GM23338 (cell line): ENCODE measurements at regions not wholly inside any gene's neighbourhood (a gene's known extent, or its start where the extent isn't known, plus 50 kb on each side); places are given as distances from the start of the nearest gene placed in this dataset.

Experiments
- CREB1 ChIP-seq: fragments of 250-450 bp; sonication (Bioruptor Pico); IDR thresholded peaks from 2 replicates; pipeline ENCODE4 v1.5.0; 2020; ENCODE audit warnings: low read depth, mild to moderate bottlenecking, moderate library complexity
- CTCF ChIP-seq, 2 experiments: fragments of 200-600 bp in 1 of 2; sonication (generic) in 1 of 2; conservative IDR thresholded peaks; 2 replicates each; pipeline versions ENCODE4 v1.5.1 to v1.6.1; 2016 to 2017; ENCODE audit warnings: antibody characterized with exemption in 2 of 2, low read depth in 2 of 2, mild to moderate bottlenecking in 2 of 2, moderate library complexity in 1 of 2
- EZH2 ChIP-seq: fragments of 200-600 bp; sonication (generic); IDR thresholded peaks from one replicate; pipeline ENCODE4 v1.8.0; 2017; ENCODE audit warnings: antibody characterized with exemption, mild to moderate bottlenecking, low read depth; ENCODE audit not compliant: unreplicated experiment
- EZH2phosphoT487 ChIP-seq: fragments of 200-600 bp; sonication (generic); IDR thresholded peaks from one replicate; pipeline ENCODE4 v1.8.1; 2018; ENCODE audit warnings: antibody characterized with exemption; ENCODE audit not compliant: unreplicated experiment
- JUNB ChIP-seq: IDR thresholded peaks from one replicate; pipeline ENCODE4 v1.6.1; 2016; ENCODE audit warnings: antibody characterized with exemption; ENCODE audit not compliant: unreplicated experiment
- NANOG ChIP-seq: IDR thresholded peaks from 2 replicates; pipeline ENCODE4 v1.6.1; 2016; ENCODE audit warnings: antibody characterized with exemption, borderline replicate concordance
- POLR2AphosphoS5 ChIP-seq: IDR thresholded peaks from 2 replicates; pipeline ENCODE4 v1.6.1; 2016; ENCODE audit warnings: antibody characterized with exemption, low read depth
- REST ChIP-seq: IDR thresholded peaks from one replicate; pipeline ENCODE4 v1.6.1; 2018; ENCODE audit warnings: antibody characterized with exemption; ENCODE audit not compliant: unreplicated experiment
- STAT1 ChIP-seq: IDR thresholded peaks from one replicate; pipeline ENCODE4 v1.6.1; 2016; ENCODE audit warnings: antibody characterized with exemption; ENCODE audit not compliant: unreplicated experiment
- ZNF331 ChIP-seq: fragments of 250-450 bp; sonication (Bioruptor Pico); IDR thresholded peaks from 2 replicates; pipeline ENCODE4 v1.5.0; 2020; ENCODE audit warnings: low read depth, mild to moderate bottlenecking, moderate library complexity

GRCh38 chr18:77405096-77405495 lies 155.4 kb downstream of the GALR1 start:
- TF ChIP-seq POLR2AphosphoS5 (no peak), CTCF (conservative IDR thresholded peaks at IDR 0.05; ENCODE audit: low read depth in 2 of 2) (no peak), EZH2 (no peak), CREB1 (no peak), REST (no peak), JUNB (no peak), EZH2phosphoT487 (no peak), NANOG (no peak), ZNF331 (CRISPR knock-in tag) (no peak), STAT1 (no peak)
